ENCODE measurements at regions not wholly inside any gene's neighbourhood (a gene's known extent, or its start where the extent isn't known, plus 50 kb on each side); places are given as distances from the start of the nearest gene placed in this dataset.

DNA sequence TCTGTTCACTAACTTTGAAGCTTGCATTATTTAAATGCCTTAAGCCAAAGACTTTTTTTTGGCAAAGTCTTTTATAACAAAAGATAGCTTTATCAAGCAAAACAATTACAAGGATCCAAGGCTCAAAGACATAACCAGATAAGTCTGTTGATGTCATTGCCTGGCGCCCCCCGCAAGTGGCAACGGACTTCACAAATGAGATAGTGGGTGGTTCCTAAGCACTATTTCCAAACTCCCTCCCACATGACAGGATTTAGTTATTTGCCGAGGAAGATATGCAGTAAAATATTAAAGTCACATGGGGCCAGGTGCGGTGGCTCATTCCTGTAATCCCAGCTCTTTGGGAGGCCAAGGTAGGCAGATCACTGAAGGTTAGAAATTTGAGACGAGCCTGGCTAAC, 194.2 kb upstream of the DDI1 start:
- TF ChIP-seq, protein P1, sequence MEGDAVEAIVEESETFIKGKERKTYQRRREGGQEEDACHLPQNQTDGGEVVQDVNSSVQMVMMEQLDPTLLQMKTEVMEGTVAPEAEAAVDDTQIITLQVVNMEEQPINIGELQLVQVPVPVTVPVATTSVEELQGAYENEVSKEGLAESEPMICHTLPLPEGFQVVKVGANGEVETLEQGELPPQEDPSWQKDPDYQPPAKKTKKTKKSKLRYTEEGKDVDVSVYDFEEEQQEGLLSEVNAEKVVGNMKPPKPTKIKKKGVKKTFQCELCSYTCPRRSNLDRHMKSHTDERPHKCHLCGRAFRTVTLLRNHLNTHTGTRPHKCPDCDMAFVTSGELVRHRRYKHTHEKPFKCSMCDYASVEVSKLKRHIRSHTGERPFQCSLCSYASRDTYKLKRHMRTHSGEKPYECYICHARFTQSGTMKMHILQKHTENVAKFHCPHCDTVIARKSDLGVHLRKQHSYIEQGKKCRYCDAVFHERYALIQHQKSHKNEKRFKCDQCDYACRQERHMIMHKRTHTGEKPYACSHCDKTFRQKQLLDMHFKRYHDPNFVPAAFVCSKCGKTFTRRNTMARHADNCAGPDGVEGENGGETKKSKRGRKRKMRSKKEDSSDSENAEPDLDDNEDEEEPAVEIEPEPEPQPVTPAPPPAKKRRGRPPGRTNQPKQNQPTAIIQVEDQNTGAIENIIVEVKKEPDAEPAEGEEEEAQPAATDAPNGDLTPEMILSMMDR (IDR thresholded peaks at IDR 0.05) = no peak
- no peak for TF ChIP-seq POLR2A (IDR thresholded peaks at IDR 0.05)
- no peak for DNase-seq (ENCODE audit: low spot score in 2 of 2)
- intact Hi-C loops (cut with DNase I; ENCODE audit: low total_unique reads) = no loop called here
- WGBS, 2 donors = 71 to 74% methylated on average over 6 of the region's 6 CpGs
- no peak overlapping the region for H3K4me3 ChIP-seq (ENCODE audit: low read depth, poor library complexity, severe bottlenecking)

DNA sequence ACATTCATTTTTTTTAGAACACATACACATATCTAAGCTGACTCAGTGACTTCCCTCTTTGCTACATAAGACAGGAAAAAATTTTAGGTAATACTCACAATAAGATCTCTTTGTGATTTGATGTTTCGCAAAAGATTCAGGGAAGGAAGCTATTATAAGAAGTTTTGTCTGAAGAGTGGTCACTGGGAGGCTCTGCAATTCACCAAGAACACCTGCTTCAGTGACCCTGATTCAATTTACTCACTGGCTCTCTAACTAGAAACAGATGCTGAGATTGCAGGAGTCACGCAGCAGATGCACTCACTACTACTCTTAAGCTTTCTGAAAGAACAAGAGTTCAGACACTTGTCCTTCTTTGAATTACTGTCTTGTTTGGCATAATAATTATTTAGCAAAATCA, 193.6 kb upstream of the DDI1 start:
- no peak for DNase-seq (ENCODE audit: low spot score in 2 of 2)
- TF ChIP-seq, protein P1 (IDR thresholded peaks at IDR 0.05) = no peak
- no peak for TF ChIP-seq POLR2A (IDR thresholded peaks at IDR 0.05)
- 66 to 78% methylated on average over 2 of the region's 2 CpGs for WGBS, 2 donors
- intact Hi-C loops (cut with DNase I; ENCODE audit: low total_unique reads) = no loop called here
- H3K4me3 ChIP-seq (ENCODE audit: low read depth, poor library complexity, severe bottlenecking) = no peak overlapping the region

DNA sequence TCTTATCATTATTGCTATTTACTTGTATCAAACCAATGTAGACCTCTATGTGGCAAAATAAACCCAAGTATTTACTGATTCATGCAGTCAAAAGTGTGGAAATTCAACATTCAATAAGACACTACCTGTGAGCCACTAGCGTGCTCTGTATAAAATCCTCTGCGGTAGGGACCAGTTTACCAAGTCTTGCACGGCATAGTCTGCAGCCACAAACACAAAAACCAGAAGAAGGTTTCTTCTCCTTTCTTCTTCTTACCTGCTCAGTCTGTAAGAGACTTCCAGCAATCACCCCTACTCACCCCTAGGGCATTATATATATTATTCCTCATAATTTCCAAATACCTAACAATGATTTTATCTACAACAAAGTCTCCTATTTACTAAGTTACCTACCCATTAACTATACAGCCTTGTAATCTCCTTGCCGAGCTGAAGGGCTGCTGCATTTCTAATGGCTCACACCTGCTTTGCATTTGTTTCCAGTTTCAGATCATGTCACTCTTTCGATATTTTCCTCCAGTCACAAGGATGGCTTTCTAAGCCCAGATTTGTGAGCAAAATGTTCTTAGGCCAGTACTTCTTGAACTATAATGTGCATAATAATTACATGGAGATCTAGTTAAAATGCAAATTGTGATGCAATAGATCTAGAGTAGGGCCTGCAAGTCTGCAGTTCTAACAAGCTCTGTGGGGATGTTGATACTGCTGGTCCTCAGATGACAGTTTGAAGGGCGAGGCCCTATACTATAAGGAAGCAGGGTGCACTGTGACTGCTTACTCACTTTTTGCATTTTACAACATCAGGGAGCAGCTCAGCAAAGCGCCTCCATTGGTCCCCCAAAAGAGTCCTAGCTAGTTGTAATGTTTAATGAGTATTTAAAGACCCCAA, 191.9 kb upstream of the DDI1 start:
- no peak for TF ChIP-seq POLR2A (IDR thresholded peaks at IDR 0.05)
- TF ChIP-seq, protein P1 (IDR thresholded peaks at IDR 0.05) = no peak
- DNase-seq (ENCODE audit: low spot score in 2 of 2) = no peak
- no peak overlapping the region for H3K4me3 ChIP-seq (ENCODE audit: low read depth, poor library complexity, severe bottlenecking)
- intact Hi-C loops (cut with DNase I; ENCODE audit: low total_unique reads) = no loop called here
- WGBS, 2 donors = 81 to 86% methylated on average over 7 of the region's 7 CpGs

DNA sequence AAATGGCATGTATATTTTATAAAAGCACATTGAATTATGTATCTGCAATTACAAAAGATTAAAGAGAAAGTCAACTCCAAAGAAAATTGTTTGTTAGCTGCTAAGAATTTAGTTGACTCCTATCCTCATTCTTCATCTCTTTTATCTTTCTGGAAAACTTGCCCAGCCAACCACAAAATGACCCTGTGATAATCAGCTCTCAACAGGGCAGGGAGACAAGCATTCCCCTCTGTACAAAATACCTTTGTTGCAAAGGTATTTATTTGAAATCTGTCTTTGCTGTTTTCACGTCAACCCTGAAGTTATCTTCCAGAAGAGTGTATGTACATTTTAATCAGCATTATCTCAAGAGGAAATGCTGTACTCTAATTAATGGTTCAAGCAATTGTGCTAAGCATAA, 191.1 kb upstream of the DDI1 start:
- 77 to 90% methylated on average over 1 of the region's 1 CpG for WGBS, 2 donors
- TF ChIP-seq, protein P1 (IDR thresholded peaks at IDR 0.05) = no peak
- TF ChIP-seq POLR2A (IDR thresholded peaks at IDR 0.05) = no peak
- intact Hi-C loops (cut with DNase I; ENCODE audit: low total_unique reads) = no loop called here
- no peak for DNase-seq (ENCODE audit: low spot score in 2 of 2)
- no peak overlapping the region for H3K4me3 ChIP-seq (ENCODE audit: low read depth, poor library complexity, severe bottlenecking)

DNA sequence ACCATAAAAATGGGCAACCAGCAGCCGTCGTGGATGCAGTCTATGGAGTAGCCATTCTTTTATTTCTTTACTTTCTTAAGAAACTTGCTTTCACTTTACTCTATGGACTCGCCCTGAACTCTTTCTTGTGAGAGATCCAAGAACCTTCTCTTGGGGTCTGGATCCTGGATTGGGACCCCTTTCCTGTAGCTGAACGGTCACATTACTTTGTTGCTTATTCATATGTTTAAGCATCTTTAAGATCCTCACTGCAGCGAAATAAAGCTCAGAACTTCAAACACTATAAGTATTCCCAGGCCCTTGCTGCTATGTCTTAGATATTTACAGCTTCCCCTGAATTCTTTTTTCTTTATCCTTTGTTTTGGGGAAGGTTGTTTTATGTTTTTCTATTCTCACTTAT, 187.8 kb upstream of the DDI1 start:
- no peak for DNase-seq (ENCODE audit: low spot score in 2 of 2)
- no peak overlapping the region for H3K4me3 ChIP-seq (ENCODE audit: low read depth, poor library complexity, severe bottlenecking)
- no peak for TF ChIP-seq POLR2A (IDR thresholded peaks at IDR 0.05)
- TF ChIP-seq, protein P1 (IDR thresholded peaks at IDR 0.05) = no peak
- intact Hi-C loops (cut with DNase I; ENCODE audit: low total_unique reads) = no loop called here
- 88% methylated on average over 5 of the region's 5 CpGs for WGBS, 2 donors

DNA sequence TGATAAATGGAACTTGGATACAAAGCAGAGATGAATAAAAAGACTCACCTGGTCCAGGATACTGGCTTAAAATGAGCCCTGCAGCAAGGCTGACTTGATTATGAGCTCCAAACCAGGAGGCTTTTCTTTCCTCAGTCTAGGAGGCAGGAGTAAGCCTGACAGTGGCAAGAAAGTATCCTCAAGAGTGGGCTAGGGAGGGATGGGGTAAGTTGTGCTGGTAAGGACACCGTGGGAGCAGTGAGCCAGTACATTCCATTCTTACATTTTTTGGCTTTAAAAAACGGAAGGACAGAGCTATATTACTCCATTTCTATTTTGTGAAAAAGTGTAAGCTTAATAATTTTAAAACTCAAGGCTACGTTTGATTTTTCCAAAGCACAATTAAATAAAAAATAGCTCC, 187.1 kb upstream of the DDI1 start:
- no peak overlapping the region for H3K4me3 ChIP-seq (ENCODE audit: low read depth, poor library complexity, severe bottlenecking)
- TF ChIP-seq, protein P1 (IDR thresholded peaks at IDR 0.05) = no peak
- TF ChIP-seq POLR2A (IDR thresholded peaks at IDR 0.05) = no peak
- no peak for DNase-seq (ENCODE audit: low spot score in 2 of 2)
- intact Hi-C loops (cut with DNase I; ENCODE audit: low total_unique reads) = no loop called here
- 43 to 46% methylated on average over 3 of the region's 3 CpGs for WGBS, 2 donors

Measured in lower leg skin (tissue), 4 donors.